Hepatocyte (in vitro differentiated cells): ENCODE measurements at regions not wholly inside any gene's neighbourhood (a gene's known extent, or its start where the extent isn't known, plus 50 kb on each side); places are given as distances from the start of the nearest gene placed in this dataset.
A peak's percentile ranks its signal among the peaks of the same experiment; 100 is the strongest.

Experiments
- DNase-seq: peaks from one replicate; pipeline ENCODE4 v3.0.0-alpha.2; 2016; ENCODE audit warnings: low spot score
- H2AFZ ChIP-seq: fragments of 200-600 bp; sonication (generic); 2 replicates; pipeline ENCODE4 v1.6.0; 2016; ENCODE audit warnings: antibody characterized with exemption, mild to moderate bottlenecking
- H3K27ac ChIP-seq: fragments of 200-600 bp; sonication (generic); 2 replicates; pipeline ENCODE4 v1.5.1; 2016; ENCODE audit warnings: mild to moderate bottlenecking
- H3K27me3 ChIP-seq: fragments of 200-600 bp; sonication (generic); 2 replicates; pipeline ENCODE4 v1.6.1; 2016
- H3K36me3 ChIP-seq: fragments of 200-600 bp; sonication (generic); replicated peaks from 2 replicates; pipeline ENCODE4 v1.5.1; 2016; ENCODE audit warnings: low read depth; ENCODE audit not compliant: insufficient read depth
- H3K4me1 ChIP-seq: fragments of 200-600 bp; sonication (generic); 2 replicates; pipeline ENCODE4 v1.5.1; 2016; ENCODE audit warnings: mild to moderate bottlenecking, moderate library complexity; ENCODE audit not compliant: insufficient read depth
- H3K4me2 ChIP-seq: fragments of 200-600 bp; sonication (generic); 2 replicates; pipeline ENCODE4 v1.6.0; 2016
- H3K4me3 ChIP-seq: fragments of 200-600 bp; sonication (generic); 2 replicates; pipeline ENCODE4 v1.5.1; 2016; ENCODE audit warnings: mild to moderate bottlenecking
- H3K79me2 ChIP-seq: fragments of 200-600 bp; sonication (generic); 2 replicates; pipeline ENCODE4 v1.6.0; 2017; ENCODE audit warnings: mild to moderate bottlenecking
- H3K9me2 ChIP-seq: fragments of 200-600 bp; sonication (generic); replicated peaks from 2 replicates; pipeline ENCODE4 v1.6.0; 2017; ENCODE audit warnings: mild to moderate bottlenecking; ENCODE audit not compliant: insufficient read depth
- H3K9me3 ChIP-seq: fragments of 200-600 bp; sonication (generic); 2 replicates; pipeline ENCODE4 v1.5.1; 2016; ENCODE audit warnings: low read depth, mild to moderate bottlenecking
- H4K20me1 ChIP-seq: fragments of 200-600 bp; sonication (generic); 2 replicates; pipeline ENCODE4 v1.6.0; 2016; ENCODE audit warnings: mild to moderate bottlenecking; ENCODE audit not compliant: insufficient read depth, poor library complexity, severe bottlenecking
- CTCF ChIP-seq: fragments of 200-600 bp; sonication (generic); IDR thresholded peaks from 2 replicates; pipeline ENCODE4 v1.5.1; 2016; ENCODE audit warnings: antibody characterized with exemption, mild to moderate bottlenecking; ENCODE audit not compliant: poor library complexity
- EZH2 ChIP-seq: fragments of 200-600 bp; sonication (generic); IDR thresholded peaks from 2 replicates; pipeline ENCODE4 v1.6.1; 2016; ENCODE audit warnings: antibody characterized with exemption, mild to moderate bottlenecking, borderline replicate concordance
- EZH2phosphoT487 ChIP-seq: fragments of 200-600 bp; sonication (generic); IDR thresholded peaks from one replicate; pipeline ENCODE4 v1.6.1; 2018; ENCODE audit warnings: antibody characterized with exemption, mild to moderate bottlenecking, low read depth, moderate library complexity; ENCODE audit not compliant: unreplicated experiment, severe bottlenecking
- WGBS: methylation state at CpG from one replicate; pipeline ENCODE4 v1.1.6; 2016; ENCODE audit warnings: low lambda C conversion rate; ENCODE audit errors: missing lambda C conversion rate; 5-methylcytosine and 5-hydroxymethylcytosine counted together

- Histone ChIP-seq H3K36me3 (no peaks in the 10 kb centered on the region), H3K79me2 (no peaks in the 10 kb centered on the region), H4K20me1 (no peaks in the 10 kb centered on the region), H3K9me3 (no peaks in the 10 kb centered on the region), H3K4me3 (no peak overlapping the region), H3K4me2 (no peak overlapping the region), H2AFZ (no peak overlapping the region), H3K27me3 (no peaks in the 10 kb centered on the region), H3K4me1 (no peaks in the 10 kb centered on the region), H3K9me2 (no peaks in the 10 kb centered on the region), H3K27ac (no peak overlapping the region)
- WGBS, result 87% methylated on average over 5 of the region's 5 CpGs
- DNase-seq, result no peak
- TF ChIP-seq EZH2, result no peak
- no peak for TF ChIP-seq CTCF
- TF ChIP-seq EZH2phosphoT487, result no peak
Measured at GRCh38 chr2:103387888-103388287, 626.1 kb downstream of the TMEM182 start.

- H2AFZ ChIP-seq, result no peak overlapping the region
- WGBS, result 38% methylated on average over 1 of the region's 1 CpG
- no peak for TF ChIP-seq EZH2
- TF ChIP-seq EZH2phosphoT487, result no peak
- TF ChIP-seq CTCF, result no peak
- H3K27ac ChIP-seq, result no peak overlapping the region
- no peaks in the 10 kb centered on the region for H3K79me2 ChIP-seq
- no peak overlapping the region for H3K4me2 ChIP-seq
- no peaks in the 10 kb centered on the region for H3K4me1 ChIP-seq
- no peaks in the 10 kb centered on the region for H3K36me3 ChIP-seq
- H3K27me3 ChIP-seq, result no peaks in the 10 kb centered on the region
- H3K4me3 ChIP-seq, result no peak overlapping the region
- no peaks in the 10 kb centered on the region for H3K9me2 ChIP-seq
- DNase-seq, result no peak
- no peaks in the 10 kb centered on the region for H4K20me1 ChIP-seq
- no peaks in the 10 kb centered on the region for H3K9me3 ChIP-seq
Measured at GRCh38 chr2:103396152-103396551, 634.3 kb downstream of the TMEM182 start.

- Histone ChIP-seq H3K27ac (peak overlapping the region; percentile 84), H3K4me2 (peak overlapping the region; percentile 20), H3K4me1 (no peaks in the 10 kb centered on the region), H3K4me3 (no peak overlapping the region), H4K20me1 (no peaks in the 10 kb centered on the region), H2AFZ (peak overlapping the region; percentile 13), H3K9me3 (no peaks in the 10 kb centered on the region), H3K27me3 (no peaks in the 10 kb centered on the region), H3K9me2 (no peaks in the 10 kb centered on the region), H3K36me3 (no peaks in the 10 kb centered on the region), H3K79me2 (no peaks in the 10 kb centered on the region)
- DNase-seq, result peak; percentile 90
- 24% methylated on average over 4 of the region's 4 CpGs for WGBS
- TF ChIP-seq EZH2 (no peak), CTCF (no peak), EZH2phosphoT487 (no peak)
Measured at GRCh38 chr2:103401621-103402020, 639.8 kb downstream of the TMEM182 start.

- TF ChIP-seq CTCF, result no peak
- no peak for TF ChIP-seq EZH2
- H3K9me2 ChIP-seq, result no peaks in the 10 kb centered on the region
- H3K4me1 ChIP-seq, result no peaks in the 10 kb centered on the region
- no peak overlapping the region for H3K4me3 ChIP-seq
- H3K27ac ChIP-seq, result peak overlapping the region; percentile 84
- no peaks in the 10 kb centered on the region for H3K27me3 ChIP-seq
- DNase-seq, result peak; percentile 6
- no peaks in the 10 kb centered on the region for H4K20me1 ChIP-seq
- H3K79me2 ChIP-seq, result no peaks in the 10 kb centered on the region
- no peaks in the 10 kb centered on the region for H3K9me3 ChIP-seq
- peak overlapping the region; percentile 20 for H3K4me2 ChIP-seq
- 71% methylated on average over 3 of the region's 3 CpGs for WGBS
- no peak overlapping the region for H2AFZ ChIP-seq
- H3K36me3 ChIP-seq, result no peaks in the 10 kb centered on the region
Measured at GRCh38 chr2:103402336-103402735, 640.5 kb downstream of the TMEM182 start.
